H9 (cell line): ENCODE measurements at regions not wholly inside any gene's neighbourhood (a gene's known extent, or its start where the extent isn't known, plus 50 kb on each side); places are given as distances from the start of the nearest gene placed in this dataset.
"Not testable (repeated sequence)": the region's sequence is repeated elsewhere in the genome, so short reads cannot be mapped to it uniquely, and the experiment has no call there.

Source experiments
- DNase-seq: peaks from one replicate; pipeline ENCODE4 v3.0.0-alpha.2; 2017
- H2AFZ ChIP-seq: one replicate; pipeline ENCODE4 v1.6.1; 2013; ENCODE audit warnings: mild to moderate bottlenecking, low read length, control low read depth, moderate library complexity
- H2AK5ac ChIP-seq: 2 replicates; pipeline ENCODE4 v1.6.1; 2013; ENCODE audit warnings: low read length, control low read depth, mixed read lengths; ENCODE audit not compliant: insufficient read length
- H2BK120ac ChIP-seq: one replicate; pipeline ENCODE4 v1.6.1; 2013; ENCODE audit warnings: low read depth, mild to moderate bottlenecking, low read length, control low read depth, inconsistent platforms; ENCODE audit not compliant: poor library complexity, severe bottlenecking
- H2BK12ac ChIP-seq: 2 replicates; pipeline ENCODE4 v1.6.1; 2013; ENCODE audit warnings: low read length, control low read depth, mixed read lengths, low read depth; ENCODE audit not compliant: insufficient read length
- H2BK15ac ChIP-seq: 2 replicates; pipeline ENCODE4 v1.6.1; 2013; ENCODE audit warnings: low read depth, low read length, control low read depth
- H2BK20ac ChIP-seq: one replicate; pipeline ENCODE4 v1.6.1; 2013; ENCODE audit warnings: low read depth, mild to moderate bottlenecking, low read length, control low read depth, inconsistent platforms; ENCODE audit not compliant: poor library complexity, severe bottlenecking
- H2BK5ac ChIP-seq: 2 replicates; pipeline ENCODE4 v1.6.1; 2013; ENCODE audit warnings: low read length, control low read depth, mixed read lengths; ENCODE audit not compliant: insufficient read length
- H3K14ac ChIP-seq: 2 replicates; pipeline ENCODE4 v1.6.1; 2013; ENCODE audit warnings: low read length, control low read depth; ENCODE audit not compliant: insufficient read depth
- H3K18ac ChIP-seq: 2 replicates; pipeline ENCODE4 v1.6.1; 2013; ENCODE audit warnings: low read depth, mild to moderate bottlenecking, mixed read lengths, low read length, control low read depth; ENCODE audit not compliant: insufficient read length
- H3K23ac ChIP-seq: 2 replicates; pipeline ENCODE4 v1.6.1; 2013; ENCODE audit warnings: low read length, control low read depth, mixed read lengths, low read depth; ENCODE audit not compliant: insufficient read length
- H3K23me2 ChIP-seq: 2 replicates; pipeline ENCODE4 v1.6.1; 2013; ENCODE audit warnings: low read depth, mild to moderate bottlenecking, mixed read lengths, low read length, control low read depth; ENCODE audit not compliant: insufficient read length, poor library complexity, severe bottlenecking
- H3K27ac ChIP-seq: 2 replicates; pipeline ENCODE4 v1.5.1; 2013; ENCODE audit warnings: low read length, control low read depth, mixed read lengths, low read depth; ENCODE audit not compliant: insufficient read length
- H3K27me3 ChIP-seq: 2 replicates; pipeline ENCODE4 v1.6.1; 2013; ENCODE audit warnings: low read length, control low read depth, inconsistent platforms; ENCODE audit not compliant: insufficient read depth
- H3K4ac ChIP-seq: 2 replicates; pipeline ENCODE4 v1.6.1; 2013; ENCODE audit warnings: low read depth, mild to moderate bottlenecking, control low read depth, inconsistent platforms, low read length, moderate library complexity
- H3K4me1 ChIP-seq: 2 replicates; pipeline ENCODE4 v1.6.1; 2013; ENCODE audit warnings: low read length, control low read depth, inconsistent platforms; ENCODE audit not compliant: insufficient read depth
- H3K4me2 ChIP-seq: 2 replicates; pipeline ENCODE4 v1.6.1; 2013; ENCODE audit warnings: low read length, control low read depth, mixed read lengths; ENCODE audit not compliant: insufficient read length, insufficient read depth
- H3K56ac ChIP-seq: 2 replicates; pipeline ENCODE4 v1.6.1; 2013; ENCODE audit warnings: low read depth, mild to moderate bottlenecking, mixed read lengths, low read length, control low read depth; ENCODE audit not compliant: insufficient read length
- H3K79me1 ChIP-seq: 2 replicates; pipeline ENCODE4 v1.6.1; 2013; ENCODE audit warnings: low read depth, mild to moderate bottlenecking, moderate library complexity, low read length, control low read depth, inconsistent platforms; ENCODE audit not compliant: insufficient read depth, poor library complexity, severe bottlenecking
- H3K79me2 ChIP-seq: 2 replicates; pipeline ENCODE4 v1.6.1; 2013; ENCODE audit warnings: low read length, control low read depth, inconsistent platforms; ENCODE audit not compliant: insufficient read depth
- H3K9ac ChIP-seq: 2 replicates; pipeline ENCODE4 v1.6.1; 2013; ENCODE audit warnings: low read length, control low read depth, mixed read lengths; ENCODE audit not compliant: insufficient read length; ENCODE audit errors: extremely low read depth
- H3K9me3 ChIP-seq: one replicate; pipeline ENCODE4 v1.6.1; 2013; ENCODE audit warnings: low read depth, low read length, inconsistent platforms; ENCODE audit not compliant: control insufficient read depth
- H3T11ph ChIP-seq: one replicate; pipeline ENCODE4 v1.6.1; 2013; ENCODE audit warnings: mild to moderate bottlenecking, low read length, control low read depth, inconsistent platforms
- H4K20me1 ChIP-seq: one replicate; pipeline ENCODE4 v1.6.1; 2013; ENCODE audit not compliant: control insufficient read depth, insufficient read length, insufficient read depth
- H4K5ac ChIP-seq: 2 replicates; pipeline ENCODE4 v1.6.1; 2013; ENCODE audit warnings: low read depth, mild to moderate bottlenecking, mixed read lengths, low read length, control low read depth; ENCODE audit not compliant: insufficient read length
- H4K8ac ChIP-seq: replicated peaks from 2 replicates; pipeline ENCODE4 v1.6.1; 2013; ENCODE audit warnings: low read length, control low read depth, mixed read lengths, low read depth; ENCODE audit not compliant: insufficient read length
- H4K91ac ChIP-seq: 2 replicates; pipeline ENCODE4 v1.6.1; 2013; ENCODE audit warnings: low read depth, mild to moderate bottlenecking, moderate library complexity, mixed read lengths, low read length, control low read depth; ENCODE audit not compliant: insufficient read length
- H3K27ac Mint-ChIP-seq, 3 experiments: 2 replicates in 2 of 3; 3 replicates in 1 of 3; pipeline ENCODE4 v1.8.0; 2020 to 2021; ENCODE audit warnings: mixed read lengths in 3 of 3, mild to moderate bottlenecking in 1 of 3, moderate library complexity in 1 of 3
- H3K27me3 Mint-ChIP-seq: 2 replicates; pipeline ENCODE4 v1.8.0; 2021; ENCODE audit warnings: low read depth, mild to moderate bottlenecking, moderate library complexity, mixed read lengths
- H3K36me3 Mint-ChIP-seq, 3 experiments: 2 replicates in 2 of 3; 3 replicates in 1 of 3; pipeline ENCODE4 v1.8.0; 2020 to 2021; ENCODE audit warnings: low read depth in 3 of 3, mixed read lengths in 3 of 3; ENCODE audit not compliant: insufficient read depth in 1 of 3
- H3K4me1 Mint-ChIP-seq, 2 experiments: 2 replicates each; pipeline ENCODE4 v1.8.0; 2020; ENCODE audit warnings: mixed read lengths in 2 of 2
- H3K4me3 Mint-ChIP-seq, 2 experiments: 2 replicates in 1 of 2; 3 replicates in 1 of 2; pipeline ENCODE4 v1.8.0; 2020 to 2021; ENCODE audit warnings: mild to moderate bottlenecking in 2 of 2, mixed read lengths in 2 of 2, moderate library complexity in 1 of 2
- H3K9me3 Mint-ChIP-seq, 2 experiments: 2 replicates in 1 of 2; 3 replicates in 1 of 2; pipeline ENCODE4 v1.8.0; 2020; ENCODE audit warnings: mild to moderate bottlenecking in 2 of 2, mixed read lengths in 2 of 2, moderate library complexity in 1 of 2
- WGBS: extraction: QIAGEN DNeasy Blood & Tissue Kit; methylation state at CpG from one replicate; pipeline ENCODE4 v1.1.7; 2013; ENCODE audit warnings: missing lambda C conversion rate, low lambda C conversion rate, mixed read lengths; ENCODE audit not compliant: insufficient read length; ENCODE audit errors: extremely low coverage; 5-methylcytosine and 5-hydroxymethylcytosine counted together
- TF ChIP-seq, protein P1 (sequence below): fragments of 200-600 bp; sonication (generic); conservative IDR thresholded peaks from 3 replicates; pipeline ENCODE4 v1.8.0; 2021; ENCODE audit warnings: antibody characterized with exemption, mild to moderate bottlenecking

DNA sequence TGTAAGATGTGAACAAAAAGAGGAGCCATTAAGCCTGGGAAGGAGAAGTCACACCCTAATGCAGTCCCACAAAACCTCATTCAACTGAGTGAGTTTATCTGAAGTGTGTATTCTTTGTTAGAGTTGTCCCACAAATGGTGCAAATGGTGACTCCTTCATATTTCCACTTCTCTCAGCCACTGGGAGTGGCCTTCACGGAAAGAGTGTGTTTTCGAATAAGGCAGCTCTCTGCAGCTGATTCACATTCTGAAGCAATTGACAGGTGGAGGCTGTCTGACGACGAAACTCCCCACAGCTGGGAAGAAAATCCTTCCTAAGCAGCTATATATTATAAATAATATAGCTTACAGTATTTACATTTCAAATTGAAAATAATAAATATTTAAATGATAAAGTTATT, 318.8 kb upstream of the TMEFF2 start:
- Histone ChIP-seq H3T11ph (no peak overlapping the region), H3K4ac (no peak overlapping the region), H3K27ac (no peak overlapping the region), H3K14ac (no peak overlapping the region), H2BK5ac (no peak overlapping the region), H2AFZ (no peak overlapping the region), H3K9me3 (no peaks in the 10 kb centered on the region), H2BK120ac (no peak overlapping the region), H3K79me1 (no peaks in the 10 kb centered on the region), H2BK12ac (no peak overlapping the region), H4K20me1 (no peaks in the 10 kb centered on the region), H3K56ac (no peak overlapping the region), H3K23me2 (no peaks in the 10 kb centered on the region), H2AK5ac (no peak overlapping the region), H4K5ac (no peak overlapping the region), H3K79me2 (no peaks in the 10 kb centered on the region), H4K91ac (no peak overlapping the region), H2BK20ac (no peak overlapping the region), H3K18ac (no peak overlapping the region), H3K23ac (no peak overlapping the region), H4K8ac (no peak overlapping the region), H3K4me1 (no peaks in the 10 kb centered on the region), H3K9ac (no peak overlapping the region), H2BK15ac (no peak overlapping the region), H3K27me3 (no peaks in the 10 kb centered on the region), H3K4me2 (no peak overlapping the region)
- no peaks in the 10 kb centered on the region for H3K4me1 Mint-ChIP-seq
- no peak for DNase-seq
- H3K36me3 Mint-ChIP-seq: peaks cover 2 to 8% (median 5%) of the 10 kb centered on the region in 3 experiments; a peak in 6 of 7 replicates
- no CpG with 5 or more reads among the region's 4 CpGs for WGBS
- no peak overlapping the region for H3K27ac Mint-ChIP-seq
- H3K9me3 Mint-ChIP-seq: peaks cover 6% of the 10 kb centered on the region in 2 experiments; a peak in 4 of 5 replicates
- no peak overlapping the region for H3K4me3 Mint-ChIP-seq
- no peaks in the 10 kb centered on the region for H3K27me3 Mint-ChIP-seq
- TF ChIP-seq, protein P1, sequence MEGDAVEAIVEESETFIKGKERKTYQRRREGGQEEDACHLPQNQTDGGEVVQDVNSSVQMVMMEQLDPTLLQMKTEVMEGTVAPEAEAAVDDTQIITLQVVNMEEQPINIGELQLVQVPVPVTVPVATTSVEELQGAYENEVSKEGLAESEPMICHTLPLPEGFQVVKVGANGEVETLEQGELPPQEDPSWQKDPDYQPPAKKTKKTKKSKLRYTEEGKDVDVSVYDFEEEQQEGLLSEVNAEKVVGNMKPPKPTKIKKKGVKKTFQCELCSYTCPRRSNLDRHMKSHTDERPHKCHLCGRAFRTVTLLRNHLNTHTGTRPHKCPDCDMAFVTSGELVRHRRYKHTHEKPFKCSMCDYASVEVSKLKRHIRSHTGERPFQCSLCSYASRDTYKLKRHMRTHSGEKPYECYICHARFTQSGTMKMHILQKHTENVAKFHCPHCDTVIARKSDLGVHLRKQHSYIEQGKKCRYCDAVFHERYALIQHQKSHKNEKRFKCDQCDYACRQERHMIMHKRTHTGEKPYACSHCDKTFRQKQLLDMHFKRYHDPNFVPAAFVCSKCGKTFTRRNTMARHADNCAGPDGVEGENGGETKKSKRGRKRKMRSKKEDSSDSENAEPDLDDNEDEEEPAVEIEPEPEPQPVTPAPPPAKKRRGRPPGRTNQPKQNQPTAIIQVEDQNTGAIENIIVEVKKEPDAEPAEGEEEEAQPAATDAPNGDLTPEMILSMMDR: no peak

DNA sequence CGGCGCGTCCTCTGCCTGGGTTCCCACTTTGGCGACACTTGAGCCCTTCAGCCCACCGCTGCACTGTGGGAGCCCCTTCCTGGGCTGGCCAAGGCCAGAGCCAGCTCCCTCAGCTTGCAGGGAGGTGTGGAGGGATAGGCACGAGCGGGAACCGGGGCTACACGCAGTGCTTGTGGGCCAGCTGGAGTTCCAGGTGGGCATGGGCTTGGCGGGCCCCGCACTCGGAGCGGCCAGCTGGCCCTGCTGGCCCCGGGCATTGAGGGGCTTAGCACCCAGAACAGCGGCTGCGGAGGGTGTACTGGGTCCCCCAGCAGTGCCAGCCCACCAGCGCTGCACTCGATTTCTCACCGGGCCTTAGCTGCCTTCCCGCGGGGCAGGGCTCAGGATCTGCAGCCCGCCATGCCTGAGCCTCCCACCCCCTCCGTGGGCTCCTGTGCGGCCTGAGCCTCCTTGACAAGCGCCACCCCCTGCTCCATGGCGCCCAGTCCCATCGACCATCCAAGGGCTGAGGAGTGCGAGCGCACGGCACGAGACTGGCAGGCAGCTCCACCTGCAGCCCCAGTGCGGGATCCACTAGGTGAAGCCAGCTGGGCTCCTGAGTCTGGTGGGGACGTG, 313.2 kb upstream of the TMEFF2 start:
- H3K9me3 ChIP-seq, H3K4ac ChIP-seq, H3T11ph ChIP-seq, H3K23ac ChIP-seq, H3K56ac ChIP-seq, H3K79me1 ChIP-seq, H4K8ac ChIP-seq, H4K91ac ChIP-seq, H4K20me1 ChIP-seq, H2BK5ac ChIP-seq, H3K27ac ChIP-seq, H3K9ac ChIP-seq, H2BK15ac ChIP-seq, H3K23me2 ChIP-seq, H3K27me3 ChIP-seq, H3K27ac Mint-ChIP-seq, H3K4me3 Mint-ChIP-seq, H3K4me2 ChIP-seq, H2BK12ac ChIP-seq, H2AFZ ChIP-seq, H3K79me2 ChIP-seq, H4K5ac ChIP-seq, H3K4me1 ChIP-seq, DNase-seq, H2BK20ac ChIP-seq, H3K18ac ChIP-seq, H3K14ac ChIP-seq, H3K27me3 Mint-ChIP-seq, H2BK120ac ChIP-seq, H2AK5ac ChIP-seq: not testable (repeated sequence)
- H3K36me3 Mint-ChIP-seq: peaks cover 22 to 30% (median 23%) of the 10 kb centered on the region in 3 experiments
- no CpG with 5 or more reads among the region's 33 CpGs for whole genome bisulfite sequencing
- H3K9me3 Mint-ChIP-seq: peaks cover 24 to 30% of the 10 kb centered on the region in 2 experiments
- H3K4me1 Mint-ChIP-seq: peaks cover 3 to 11% of the 10 kb centered on the region in 2 experiments; a peak in 2 of 4 replicates
